GM06990 (cell line): ENCODE measurements at regions not wholly inside any gene's neighbourhood (a gene's known extent, or its start where the extent isn't known, plus 50 kb on each side); places are given as distances from the start of the nearest gene placed in this dataset.

ENCODE experiments used
- DNase-seq: peaks from one replicate; pipeline ENCODE4 v3.0.0-alpha.2; 2011; ENCODE audit not compliant: insufficient read length; ENCODE audit errors: extremely low read depth
- H3K27me3 ChIP-seq: replicated peaks from 2 replicates; pipeline ENCODE4 v1.6.0; 2011; ENCODE audit warnings: low read length; ENCODE audit not compliant: control insufficient read depth, insufficient read depth
- H3K36me3 ChIP-seq: 2 replicates; pipeline ENCODE4 v1.5.1; 2011; ENCODE audit warnings: low read length; ENCODE audit not compliant: control insufficient read depth, insufficient read depth
- H3K4me3 ChIP-seq: replicated peaks from 2 replicates; pipeline ENCODE4 v1.5.1; 2011; ENCODE audit warnings: low read depth, mild to moderate bottlenecking, control low read depth, low read length
- TF ChIP-seq, protein P1 (sequence below): IDR thresholded peaks from 2 replicates; pipeline ENCODE4 v1.5.1; 2011; ENCODE audit warnings: low read length, control low read depth, mild to moderate bottlenecking, inconsistent platforms; ENCODE audit not compliant: insufficient read depth, poor library complexity, severe bottlenecking

DNA sequence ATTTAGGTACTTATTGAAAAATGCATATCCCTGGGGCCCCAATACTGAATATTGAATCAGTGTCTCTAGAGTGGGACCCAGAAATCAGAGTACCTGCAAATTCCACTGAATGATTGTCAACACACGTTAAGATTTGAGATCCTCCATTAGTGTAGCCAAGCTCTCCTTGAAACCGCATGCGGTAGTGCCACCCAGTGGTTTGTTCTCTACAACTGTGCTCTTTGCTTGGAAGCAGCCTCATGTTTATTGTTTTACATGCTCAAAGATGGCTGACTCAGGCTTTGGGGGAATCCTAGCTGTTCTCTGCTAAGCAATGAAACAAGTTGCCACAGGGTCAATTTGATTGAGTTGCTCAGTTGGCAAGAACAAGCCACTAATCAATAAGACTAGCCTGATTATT is 340.2 kb upstream of the CELF2 start:
- no peaks in the 10 kb centered on the region for H3K36me3 ChIP-seq
- H3K4me3 ChIP-seq: no peak overlapping the region
- H3K27me3 ChIP-seq: no peaks in the 10 kb centered on the region
- no peak for DNase-seq
- TF ChIP-seq, protein P1, sequence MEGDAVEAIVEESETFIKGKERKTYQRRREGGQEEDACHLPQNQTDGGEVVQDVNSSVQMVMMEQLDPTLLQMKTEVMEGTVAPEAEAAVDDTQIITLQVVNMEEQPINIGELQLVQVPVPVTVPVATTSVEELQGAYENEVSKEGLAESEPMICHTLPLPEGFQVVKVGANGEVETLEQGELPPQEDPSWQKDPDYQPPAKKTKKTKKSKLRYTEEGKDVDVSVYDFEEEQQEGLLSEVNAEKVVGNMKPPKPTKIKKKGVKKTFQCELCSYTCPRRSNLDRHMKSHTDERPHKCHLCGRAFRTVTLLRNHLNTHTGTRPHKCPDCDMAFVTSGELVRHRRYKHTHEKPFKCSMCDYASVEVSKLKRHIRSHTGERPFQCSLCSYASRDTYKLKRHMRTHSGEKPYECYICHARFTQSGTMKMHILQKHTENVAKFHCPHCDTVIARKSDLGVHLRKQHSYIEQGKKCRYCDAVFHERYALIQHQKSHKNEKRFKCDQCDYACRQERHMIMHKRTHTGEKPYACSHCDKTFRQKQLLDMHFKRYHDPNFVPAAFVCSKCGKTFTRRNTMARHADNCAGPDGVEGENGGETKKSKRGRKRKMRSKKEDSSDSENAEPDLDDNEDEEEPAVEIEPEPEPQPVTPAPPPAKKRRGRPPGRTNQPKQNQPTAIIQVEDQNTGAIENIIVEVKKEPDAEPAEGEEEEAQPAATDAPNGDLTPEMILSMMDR: peak; percentile 49

DNA sequence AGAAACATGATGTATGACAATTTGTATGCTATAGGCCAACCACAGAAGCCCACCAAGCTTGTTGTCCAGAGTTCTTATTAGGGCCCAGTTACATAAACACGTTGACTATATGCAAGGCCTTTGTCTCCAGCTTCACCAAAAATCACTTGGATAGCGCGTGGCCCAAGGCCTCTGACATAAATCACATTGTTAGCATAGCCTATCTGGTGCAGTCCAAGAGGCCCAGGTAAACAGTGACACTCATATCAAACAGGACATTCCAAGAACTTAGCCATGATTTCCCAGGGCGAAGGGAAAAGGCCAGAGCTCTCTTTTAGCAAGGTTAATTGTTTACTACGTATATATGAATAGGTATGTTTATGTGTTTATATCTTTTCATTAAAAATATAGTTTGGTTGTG is 337.2 kb upstream of the CELF2 start:
- no peak for DNase-seq
- TF ChIP-seq, protein P1: no peak
- Histone ChIP-seq H3K4me3 (no peak overlapping the region), H3K27me3 (no peaks in the 10 kb centered on the region), H3K36me3 (no peaks in the 10 kb centered on the region)

DNA sequence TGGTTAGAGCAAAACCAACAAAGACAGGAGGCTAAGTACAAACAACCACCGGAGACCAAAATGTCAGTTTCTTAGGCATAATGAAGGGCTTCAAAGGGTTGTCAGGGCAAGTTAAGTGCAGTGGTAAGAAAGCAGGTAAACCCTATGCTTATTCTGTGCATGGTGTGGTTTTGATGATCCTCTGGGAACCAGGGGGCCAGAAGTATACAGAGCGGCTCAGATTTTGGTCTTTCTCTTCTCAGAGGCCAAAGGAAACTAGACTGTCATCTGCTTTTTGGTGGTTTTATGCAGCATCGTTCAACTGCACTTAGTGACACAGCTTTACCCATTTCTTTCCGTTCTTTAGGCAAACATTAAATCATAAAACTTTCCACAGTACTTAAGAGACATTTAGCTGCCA is 332.7 kb upstream of the CELF2 start:
- TF ChIP-seq, protein P1: no peak
- no peaks in the 10 kb centered on the region for H3K36me3 ChIP-seq
- no peak for DNase-seq
- H3K4me3 ChIP-seq: no peak overlapping the region
- H3K27me3 ChIP-seq: no peaks in the 10 kb centered on the region

DNA sequence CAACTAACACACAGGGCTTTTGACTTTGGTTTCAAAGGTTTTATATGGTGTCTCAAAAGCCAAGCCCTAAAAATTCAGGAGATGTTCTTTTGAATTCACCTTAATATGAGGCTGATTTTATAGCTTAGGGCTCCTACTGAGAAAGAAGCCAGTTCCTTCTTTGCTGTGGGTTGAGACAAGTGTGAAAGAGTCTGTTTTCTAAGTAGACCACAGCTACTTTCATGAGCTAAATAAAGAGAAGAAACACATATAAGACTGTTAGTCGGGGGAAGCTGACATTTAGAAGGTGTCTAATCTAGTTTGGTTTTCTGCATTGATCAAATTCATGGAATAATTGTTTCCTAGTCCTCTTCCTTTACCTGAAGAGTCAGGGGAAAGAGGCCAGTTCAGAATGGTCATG is 332.1 kb upstream of the CELF2 start:
- DNase-seq: no peak
- Histone ChIP-seq H3K36me3 (no peaks in the 10 kb centered on the region), H3K27me3 (no peaks in the 10 kb centered on the region), H3K4me3 (no peak overlapping the region)
- TF ChIP-seq, protein P1: no peak

DNA sequence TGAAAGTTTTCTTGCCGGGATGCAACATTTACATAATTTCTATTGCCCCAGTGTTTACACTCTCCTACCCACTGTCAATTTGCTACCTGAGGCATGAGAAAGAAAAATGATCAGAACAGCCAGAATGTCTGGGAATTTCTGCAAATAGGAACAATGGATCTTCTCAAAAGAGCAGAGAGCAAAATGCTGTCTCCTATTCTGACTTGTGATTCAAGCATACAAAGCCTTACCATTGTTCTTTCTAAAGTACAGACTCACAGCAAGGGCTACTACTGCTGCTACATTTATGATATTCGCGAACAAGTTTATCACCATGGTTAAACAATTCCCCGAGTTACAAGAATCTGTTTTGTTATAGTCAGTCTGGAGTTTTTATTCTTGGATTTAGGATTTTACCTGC is 329.9 kb upstream of the CELF2 start:
- no peak for DNase-seq
- Histone ChIP-seq H3K36me3 (no peaks in the 10 kb centered on the region), H3K27me3 (no peaks in the 10 kb centered on the region), H3K4me3 (no peak overlapping the region)
- TF ChIP-seq, protein P1: no peak

DNA sequence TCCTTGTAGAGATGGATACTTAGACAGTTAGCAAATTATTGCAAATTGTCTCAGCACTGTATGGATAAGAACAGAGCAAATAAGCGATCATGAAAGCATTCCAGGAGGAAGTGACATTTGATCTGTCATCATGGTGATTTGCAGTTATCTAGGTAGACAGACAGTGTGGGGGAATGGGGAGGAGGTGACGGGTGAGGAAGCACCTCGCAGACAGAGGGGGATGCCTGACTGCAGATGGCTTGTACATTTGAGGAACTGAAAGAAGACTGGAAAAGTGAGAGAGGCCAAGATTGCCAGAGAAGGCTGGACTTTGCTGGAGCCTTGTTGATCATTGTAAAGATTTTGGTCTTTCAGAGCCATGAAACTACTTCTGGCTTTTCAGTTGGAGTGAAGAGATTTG is 318.2 kb upstream of the CELF2 start:
- Histone ChIP-seq H3K27me3 (no peaks in the 10 kb centered on the region), H3K4me3 (no peak overlapping the region), H3K36me3 (no peaks in the 10 kb centered on the region)
- no peak for DNase-seq
- TF ChIP-seq, protein P1: no peak
